HepG2 (cell line): ENCODE measurements at regions not wholly inside any gene's neighbourhood (a gene's known extent, or its start where the extent isn't known, plus 50 kb on each side); places are given as distances from the start of the nearest gene placed in this dataset.

Source experiments
- BCL6 ChIP-seq: IDR thresholded peaks from 2 replicates; pipeline ENCODE4 v1.6.1; 2016; ENCODE audit warnings: missing genetic modification reagents, missing compliant biosample characterization
- EZH2 ChIP-seq: conservative IDR thresholded peaks from 2 replicates; pipeline ENCODE4 v1.6.1; 2012; ENCODE audit warnings: mild to moderate bottlenecking, low read depth, low read length, moderate library complexity
- HMG20B ChIP-seq: conservative IDR thresholded peaks from 2 replicates; pipeline ENCODE4 v1.6.1; 2016; ENCODE audit warnings: missing genetic modification reagents, missing compliant biosample characterization
- KDM2A ChIP-seq: sonication (generic); formaldehyde crosslinking; IDR thresholded peaks from 2 replicates; pipeline ENCODE4 v1.4.0; 2020; ENCODE audit warnings: low read depth, missing genetic modification reagents, borderline replicate concordance
- MAZ ChIP-seq, 2 experiments: sonication (generic) in 1 of 2; formaldehyde crosslinking in 1 of 2; IDR thresholded peaks; 2 replicates each; pipeline versions ENCODE4 v1.5.0 to v1.6.1; 2012 to 2020; ENCODE audit warnings: low read depth in 2 of 2, mild to moderate bottlenecking in 2 of 2, borderline replicate concordance in 1 of 2, improper control_type of control experiment in 1 of 2, low read length in 1 of 2, missing genetic modification reagents in 1 of 2, moderate library complexity in 1 of 2
- NFIB ChIP-seq: sonication (generic); formaldehyde crosslinking; IDR thresholded peaks from 2 replicates; pipeline ENCODE4 v1.9.0; 2021; ENCODE audit warnings: missing genetic modification reagents, mild to moderate bottlenecking, borderline replicate concordance
- ZNF253 ChIP-seq: sonication (generic); formaldehyde crosslinking; IDR thresholded peaks from 2 replicates; pipeline ENCODE4 v1.8.0; 2022; ENCODE audit warnings: mild to moderate bottlenecking, missing genetic modification reagents, borderline replicate concordance
- ZSCAN5A ChIP-seq: sonication (generic); formaldehyde crosslinking; IDR thresholded peaks from 2 replicates; pipeline ENCODE4 v1.8.0; 2022; ENCODE audit warnings: mild to moderate bottlenecking, missing genetic modification reagents, borderline replicate concordance
- TF ChIP-seq, protein P1 (sequence below): sonication (generic); formaldehyde crosslinking; IDR thresholded peaks from 2 replicates; pipeline ENCODE4 v1.5.0; 2020; ENCODE audit warnings: mild to moderate bottlenecking, missing genetic modification reagents, moderate library complexity

DNA sequence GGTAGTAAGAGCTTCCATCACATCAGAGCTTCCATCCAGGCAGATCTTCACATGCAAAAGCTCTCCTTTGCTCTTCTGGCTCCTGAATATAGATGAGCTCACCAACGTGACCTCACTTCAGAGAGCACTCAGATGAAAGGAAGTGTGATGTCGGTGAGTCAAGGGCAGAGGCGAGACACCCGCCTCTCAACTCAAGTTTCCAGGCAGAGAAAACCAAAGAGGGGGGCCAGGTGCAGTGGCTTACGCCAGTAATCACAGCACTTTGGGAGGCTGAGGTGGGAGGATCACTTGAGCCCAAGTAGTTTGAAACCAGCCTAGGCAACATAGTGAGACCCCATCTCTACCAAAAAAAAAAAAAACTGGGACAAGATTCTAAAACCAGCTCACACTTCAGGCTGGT, 126.9 kb downstream of the DUSP6 start:
- TF ChIP-seq EZH2 (no peak), MAZ (IDR thresholded peaks at IDR 0.05; ENCODE audit: borderline replicate concordance, low read depth, low read length) (no peak), MAZ (CRISPR knock-in tag; IDR thresholded peaks at IDR 0.05; ENCODE audit: low read depth) (no peak), ZSCAN5A (CRISPR knock-in tag) (no peak), BCL6 (no peak), HMG20B (no peak), KDM2A (CRISPR knock-in tag) (no peak), ZNF253 (no peak), NFIB (CRISPR knock-in tag) (no peak)
- TF ChIP-seq, protein P1, sequence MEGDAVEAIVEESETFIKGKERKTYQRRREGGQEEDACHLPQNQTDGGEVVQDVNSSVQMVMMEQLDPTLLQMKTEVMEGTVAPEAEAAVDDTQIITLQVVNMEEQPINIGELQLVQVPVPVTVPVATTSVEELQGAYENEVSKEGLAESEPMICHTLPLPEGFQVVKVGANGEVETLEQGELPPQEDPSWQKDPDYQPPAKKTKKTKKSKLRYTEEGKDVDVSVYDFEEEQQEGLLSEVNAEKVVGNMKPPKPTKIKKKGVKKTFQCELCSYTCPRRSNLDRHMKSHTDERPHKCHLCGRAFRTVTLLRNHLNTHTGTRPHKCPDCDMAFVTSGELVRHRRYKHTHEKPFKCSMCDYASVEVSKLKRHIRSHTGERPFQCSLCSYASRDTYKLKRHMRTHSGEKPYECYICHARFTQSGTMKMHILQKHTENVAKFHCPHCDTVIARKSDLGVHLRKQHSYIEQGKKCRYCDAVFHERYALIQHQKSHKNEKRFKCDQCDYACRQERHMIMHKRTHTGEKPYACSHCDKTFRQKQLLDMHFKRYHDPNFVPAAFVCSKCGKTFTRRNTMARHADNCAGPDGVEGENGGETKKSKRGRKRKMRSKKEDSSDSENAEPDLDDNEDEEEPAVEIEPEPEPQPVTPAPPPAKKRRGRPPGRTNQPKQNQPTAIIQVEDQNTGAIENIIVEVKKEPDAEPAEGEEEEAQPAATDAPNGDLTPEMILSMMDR (CRISPR knock-in tag) = no peak
